ENCODE measurements at regions not wholly inside any gene's neighbourhood (a gene's known extent, or its start where the extent isn't known, plus 50 kb on each side); places are given as distances from the start of the nearest gene placed in this dataset.

DNA sequence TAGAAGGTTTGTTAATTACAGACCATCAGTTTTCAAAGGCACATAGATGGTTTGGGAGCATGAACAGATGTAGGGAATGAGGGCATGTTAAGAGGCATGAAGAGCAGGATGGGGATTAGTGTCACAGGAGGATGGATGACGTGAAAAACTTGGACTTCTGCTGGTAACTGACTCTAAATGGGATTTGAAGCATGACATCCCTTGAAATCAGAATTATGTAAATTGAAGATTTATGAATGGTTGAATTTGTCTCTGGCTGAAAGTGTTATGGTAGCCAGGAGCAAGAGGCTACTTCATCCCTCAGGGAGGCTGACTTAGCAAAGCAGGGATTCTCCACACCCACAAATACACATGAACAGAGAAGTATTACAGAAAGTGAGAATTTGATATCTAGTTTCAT lies 454.6 kb downstream of the MAGEB5 start:
- DNase-seq (ENCODE audit: low read depth): no peak
- TF ChIP-seq, protein P1, sequence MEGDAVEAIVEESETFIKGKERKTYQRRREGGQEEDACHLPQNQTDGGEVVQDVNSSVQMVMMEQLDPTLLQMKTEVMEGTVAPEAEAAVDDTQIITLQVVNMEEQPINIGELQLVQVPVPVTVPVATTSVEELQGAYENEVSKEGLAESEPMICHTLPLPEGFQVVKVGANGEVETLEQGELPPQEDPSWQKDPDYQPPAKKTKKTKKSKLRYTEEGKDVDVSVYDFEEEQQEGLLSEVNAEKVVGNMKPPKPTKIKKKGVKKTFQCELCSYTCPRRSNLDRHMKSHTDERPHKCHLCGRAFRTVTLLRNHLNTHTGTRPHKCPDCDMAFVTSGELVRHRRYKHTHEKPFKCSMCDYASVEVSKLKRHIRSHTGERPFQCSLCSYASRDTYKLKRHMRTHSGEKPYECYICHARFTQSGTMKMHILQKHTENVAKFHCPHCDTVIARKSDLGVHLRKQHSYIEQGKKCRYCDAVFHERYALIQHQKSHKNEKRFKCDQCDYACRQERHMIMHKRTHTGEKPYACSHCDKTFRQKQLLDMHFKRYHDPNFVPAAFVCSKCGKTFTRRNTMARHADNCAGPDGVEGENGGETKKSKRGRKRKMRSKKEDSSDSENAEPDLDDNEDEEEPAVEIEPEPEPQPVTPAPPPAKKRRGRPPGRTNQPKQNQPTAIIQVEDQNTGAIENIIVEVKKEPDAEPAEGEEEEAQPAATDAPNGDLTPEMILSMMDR (IDR thresholded peaks at IDR 0.05; ENCODE audit: control insufficient read depth, extremely low read depth, insufficient read depth): no peak
- H3K4me3 ChIP-seq (ENCODE audit: low read depth, low read length): no peak overlapping the region

DNA sequence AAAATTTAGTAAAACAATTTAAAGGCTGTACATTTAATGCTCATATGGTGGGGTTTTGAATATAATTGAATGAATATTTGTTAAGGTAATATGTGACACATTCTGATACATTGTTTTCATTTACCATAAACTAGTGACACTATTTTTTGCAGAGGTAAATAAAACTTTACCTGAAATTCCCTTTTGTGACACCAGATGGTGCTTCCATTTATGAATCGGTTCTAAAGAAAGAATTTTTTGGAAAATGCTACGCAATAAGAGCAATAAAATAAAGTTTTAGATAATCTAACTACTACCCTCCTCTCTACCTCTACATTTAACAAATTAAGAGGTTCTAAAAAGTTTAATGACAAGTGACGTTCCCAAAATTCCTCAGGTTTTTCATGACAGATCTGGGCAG lies 448.9 kb downstream of the MAGEB5 start:
- H3K4me3 ChIP-seq (ENCODE audit: low read depth, low read length): no peak overlapping the region
- DNase-seq (ENCODE audit: low read depth): no peak

DNA sequence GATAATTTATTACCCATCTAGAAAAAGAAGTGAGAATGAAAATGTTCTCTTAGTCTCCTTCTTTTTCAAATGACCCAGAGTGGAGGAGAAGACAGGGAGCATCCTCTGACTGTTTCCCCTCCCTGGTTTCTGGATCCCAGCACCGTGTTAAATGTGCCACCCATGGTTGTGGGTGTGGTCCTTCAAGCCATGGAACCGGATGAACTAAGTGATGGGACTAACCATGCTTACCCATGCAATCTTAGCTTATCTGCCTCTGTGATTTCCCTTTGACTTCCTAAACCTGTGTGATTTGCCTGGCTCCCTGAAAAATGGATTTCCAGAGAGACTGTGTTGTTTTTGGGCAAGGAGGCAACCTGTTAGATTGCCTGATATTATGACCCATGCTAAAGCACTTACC lies 437.1 kb downstream of the MAGEB5 start:
- no peak overlapping the region for H3K4me3 ChIP-seq (ENCODE audit: low read depth, low read length)
- DNase-seq (ENCODE audit: low read depth): no peak
- TF ChIP-seq, protein P1 (IDR thresholded peaks at IDR 0.05; ENCODE audit: control insufficient read depth, extremely low read depth, insufficient read depth): no peak

More for the DNA sequence above, 448.9 kb downstream of the MAGEB5 start:
- TF ChIP-seq, protein P1 (IDR thresholded peaks at IDR 0.05; ENCODE audit: control insufficient read depth, extremely low read depth, insufficient read depth): peak; percentile 26; the same call in 1 of the 2 replicates

- DNase-seq (ENCODE audit: low read depth): no peak
- TF ChIP-seq, protein P1 (IDR thresholded peaks at IDR 0.05; ENCODE audit: control insufficient read depth, extremely low read depth, insufficient read depth): peak; percentile 44; the same call in 1 of the 2 replicates
Measured at GRCh38 chrX:26651755-26652154, 435.8 kb downstream of the MAGEB5 start.

DNA sequence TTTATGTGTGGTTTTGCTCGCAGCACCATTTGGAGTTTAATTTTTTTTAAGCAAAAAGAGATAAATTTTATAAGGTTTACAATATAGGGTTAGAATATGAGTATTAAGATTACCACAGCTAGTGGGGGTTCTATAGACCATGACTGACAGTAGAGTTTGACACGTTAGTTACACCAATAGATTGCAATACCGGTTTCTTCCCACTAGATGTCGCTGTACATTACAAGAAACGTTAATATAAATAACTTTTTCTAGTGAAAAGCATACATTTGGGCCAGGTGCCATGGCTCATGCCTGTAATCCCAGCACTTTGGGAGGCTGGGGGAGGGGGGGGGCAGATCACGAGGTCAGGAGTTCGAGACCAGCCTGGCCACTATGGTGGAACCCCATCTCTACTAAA lies 433.6 kb downstream of the MAGEB5 start:
- H3K4me3 ChIP-seq (ENCODE audit: low read depth, low read length): no peak overlapping the region
- no peak for DNase-seq (ENCODE audit: low read depth)
- TF ChIP-seq, protein P1 (IDR thresholded peaks at IDR 0.05; ENCODE audit: control insufficient read depth, extremely low read depth, insufficient read depth): peak; percentile 30

More at GRCh38 chrX:26651755-26652154, 435.8 kb downstream of the MAGEB5 start:
- no peak overlapping the region for H3K4me3 ChIP-seq (ENCODE audit: low read depth, low read length)

GRCh38 chrX:26631385-26631784 lies 415.4 kb downstream of the MAGEB5 start:
- H3K4me3 ChIP-seq (ENCODE audit: low read depth, low read length): no peak overlapping the region
- DNase-seq (ENCODE audit: low read depth): no peak
- TF ChIP-seq, protein P1 (IDR thresholded peaks at IDR 0.05; ENCODE audit: control insufficient read depth, extremely low read depth, insufficient read depth): no peak

DNA sequence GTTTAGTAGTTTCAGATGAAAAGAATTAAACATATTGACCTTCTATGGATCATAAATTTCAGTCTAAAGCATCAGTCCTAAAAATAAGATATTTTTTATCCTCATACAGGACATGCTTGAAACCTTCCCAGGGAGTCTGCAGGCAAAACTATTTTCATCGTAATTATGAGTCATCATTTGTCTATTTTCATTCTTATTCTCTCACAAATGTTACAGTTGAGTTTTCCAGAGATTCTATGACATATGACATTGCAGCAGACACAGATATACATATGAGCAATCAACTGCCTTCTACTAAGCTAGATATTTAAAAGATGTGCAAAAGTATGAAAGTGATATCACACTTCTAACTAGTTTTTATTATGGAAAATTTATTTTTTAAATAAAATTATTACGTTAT lies 398.0 kb downstream of the MAGEB5 start:
- H3K4me3 ChIP-seq (ENCODE audit: low read depth, low read length): no peak overlapping the region
- TF ChIP-seq, protein P1 (IDR thresholded peaks at IDR 0.05; ENCODE audit: control insufficient read depth, extremely low read depth, insufficient read depth): no peak
- DNase-seq (ENCODE audit: low read depth): no peak
